Hematopoietic multipotent progenitor cell treated with erythropoietin and hydrocortisone succinate and interleukin-3 and kit ligand, for 8 days (in vitro differentiated cells): ENCODE measurements at regions not wholly inside any gene's neighbourhood (a gene's known extent, or its start where the extent isn't known, plus 50 kb on each side); places are given as distances from the start of the nearest gene placed in this dataset.

Experiments used
- DNase-seq: peaks from one replicate; pipeline ENCODE4 v3.0.0-alpha.2; 2015

GRCh38 chr3:22117751-22118346 lies 366.8 kb upstream of the ZNF385D start:
- peak; percentile 64 for DNase-seq

- DNase-seq = no peak
Measured at GRCh38 chr3:22118542-22118941, 367.5 kb upstream of the ZNF385D start.

- no peak for DNase-seq
Measured at GRCh38 chr3:22121068-22121701, 370.2 kb upstream of the ZNF385D start.

GRCh38 chr3:22122567-22122966 lies 371.6 kb upstream of the ZNF385D start:
- DNase-seq = no peak

- no peak for DNase-seq
Measured at GRCh38 chr3:22129101-22129500, 378.1 kb upstream of the ZNF385D start.

GRCh38 chr3:22141769-22142168 lies 390.8 kb upstream of the ZNF385D start:
- no peak for DNase-seq

GRCh38 chr3:22147161-22147560 lies 396.2 kb upstream of the ZNF385D start:
- DNase-seq = no peak

- peak; percentile 9 for DNase-seq
Measured at GRCh38 chr3:22156868-22157267, 405.9 kb upstream of the ZNF385D start.

- DNase-seq = no peak
Measured at GRCh38 chr3:22157848-22158247, 406.8 kb upstream of the ZNF385D start.

GRCh38 chr3:22159004-22159695 lies 408.1 kb upstream of the ZNF385D start:
- no peak for DNase-seq

- DNase-seq = no peak
Measured at GRCh38 chr3:22161315-22161714, 410.3 kb upstream of the ZNF385D start.

GRCh38 chr3:22170370-22170769 lies 419.4 kb upstream of the ZNF385D start:
- no peak for DNase-seq

- DNase-seq = no peak
Measured at GRCh38 chr3:22172964-22173363, 422.0 kb upstream of the ZNF385D start.

GRCh38 chr3:22175947-22176346 lies 424.9 kb upstream of the ZNF385D start:
- peak; percentile 46 for DNase-seq

GRCh38 chr3:22176911-22177310 lies 425.9 kb upstream of the ZNF385D start:
- DNase-seq = no peak

- no peak for DNase-seq
Measured at GRCh38 chr3:22189616-22190015, 438.6 kb upstream of the ZNF385D start.

GRCh38 chr3:22199095-22199494 lies 448.1 kb upstream of the ZNF385D start:
- no peak for DNase-seq

GRCh38 chr3:22208844-22209243 lies 457.8 kb upstream of the ZNF385D start:
- DNase-seq = no peak

- no peak for DNase-seq
Measured at GRCh38 chr3:22209578-22209977, 458.6 kb upstream of the ZNF385D start.

GRCh38 chr3:22210693-22211092 lies 459.7 kb upstream of the ZNF385D start:
- DNase-seq = no peak

GRCh38 chr3:22216601-22217000 lies 465.6 kb upstream of the ZNF385D start:
- DNase-seq = no peak

GRCh38 chr3:22225161-22225560 lies 474.2 kb upstream of the ZNF385D start:
- no peak for DNase-seq

- peak; percentile 21 for DNase-seq
Measured at GRCh38 chr3:22228705-22229104, 477.7 kb upstream of the ZNF385D start.

- DNase-seq = peak; percentile 4
Measured at GRCh38 chr3:22231061-22231460, 480.1 kb upstream of the ZNF385D start.
